ENCODE measurements at regions not wholly inside any gene's neighbourhood (a gene's known extent, or its start where the extent isn't known, plus 50 kb on each side); places are given as distances from the start of the nearest gene placed in this dataset.

- TF ChIP-seq, protein P1, sequence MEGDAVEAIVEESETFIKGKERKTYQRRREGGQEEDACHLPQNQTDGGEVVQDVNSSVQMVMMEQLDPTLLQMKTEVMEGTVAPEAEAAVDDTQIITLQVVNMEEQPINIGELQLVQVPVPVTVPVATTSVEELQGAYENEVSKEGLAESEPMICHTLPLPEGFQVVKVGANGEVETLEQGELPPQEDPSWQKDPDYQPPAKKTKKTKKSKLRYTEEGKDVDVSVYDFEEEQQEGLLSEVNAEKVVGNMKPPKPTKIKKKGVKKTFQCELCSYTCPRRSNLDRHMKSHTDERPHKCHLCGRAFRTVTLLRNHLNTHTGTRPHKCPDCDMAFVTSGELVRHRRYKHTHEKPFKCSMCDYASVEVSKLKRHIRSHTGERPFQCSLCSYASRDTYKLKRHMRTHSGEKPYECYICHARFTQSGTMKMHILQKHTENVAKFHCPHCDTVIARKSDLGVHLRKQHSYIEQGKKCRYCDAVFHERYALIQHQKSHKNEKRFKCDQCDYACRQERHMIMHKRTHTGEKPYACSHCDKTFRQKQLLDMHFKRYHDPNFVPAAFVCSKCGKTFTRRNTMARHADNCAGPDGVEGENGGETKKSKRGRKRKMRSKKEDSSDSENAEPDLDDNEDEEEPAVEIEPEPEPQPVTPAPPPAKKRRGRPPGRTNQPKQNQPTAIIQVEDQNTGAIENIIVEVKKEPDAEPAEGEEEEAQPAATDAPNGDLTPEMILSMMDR (conservative IDR thresholded peaks at IDR 0.05; ENCODE audit: low read length) = no peak
- TF ChIP-seq EZH2phosphoT487 (IDR thresholded peaks at IDR 0.05; ENCODE audit: borderline replicate concordance) = no peak
Measured at GRCh38 chrX:8366481-8366880, 98.1 kb upstream of the VCX3B start.

Measured in Loucy (cell line).